SU-DHL-6 (cell line): ENCODE measurements at regions not wholly inside any gene's neighbourhood (a gene's known extent, or its start where the extent isn't known, plus 50 kb on each side); places are given as distances from the start of the nearest gene placed in this dataset.

Source experiments
- H2AFZ ChIP-seq: fragments of 200-600 bp; sonication (generic); 2 replicates; pipeline ENCODE4 v1.6.1; 2014; ENCODE audit warnings: low read depth, mild to moderate bottlenecking, moderate library complexity, mixed read lengths, antibody characterized with exemption, low read length; ENCODE audit not compliant: severe bottlenecking
- H3F3A ChIP-seq: fragments of 200-600 bp; shearing (Covaris generic); 2 replicates; pipeline ENCODE4 v1.6.0; 2016; ENCODE audit warnings: antibody characterized with exemption, mild to moderate bottlenecking; ENCODE audit not compliant: insufficient read depth
- H3K27ac ChIP-seq: fragments of 200-600 bp; sonication (generic); 2 replicates; pipeline ENCODE4 v1.5.1; 2016; ENCODE audit warnings: low read depth, mild to moderate bottlenecking, low read length, moderate library complexity, mixed read lengths
- H3K27me3 ChIP-seq: fragments of 200-600 bp; sonication (generic), shearing (Covaris generic); 2 replicates; pipeline ENCODE4 v1.6.0; 2014; ENCODE audit warnings: mild to moderate bottlenecking, low read length
- H3K36me3 ChIP-seq: fragments of 200-600 bp; sonication (generic); 2 replicates; pipeline ENCODE4 v1.6.1; 2014; ENCODE audit warnings: mild to moderate bottlenecking, low read length, mixed read lengths
- H3K4me2 ChIP-seq: fragments of 300-600, 200-600 bp; shearing (Covaris generic), sonication (generic); 2 replicates; pipeline ENCODE4 v1.6.0; 2014; ENCODE audit warnings: low read length, low read depth, mild to moderate bottlenecking; ENCODE audit not compliant: poor library complexity, severe bottlenecking
- H3K4me3 ChIP-seq: fragments of 200-600 bp; sonication (generic); 2 replicates; pipeline ENCODE4 v1.5.1; 2014; ENCODE audit warnings: antibody characterized with exemption, low read length, mild to moderate bottlenecking, mixed read lengths; ENCODE audit not compliant: insufficient read depth, poor library complexity, severe bottlenecking
- H3K79me2 ChIP-seq: fragments of 200-600 bp; sonication (generic); 2 replicates; pipeline ENCODE4 v1.6.1; 2014; ENCODE audit warnings: mild to moderate bottlenecking, low read length, moderate library complexity; ENCODE audit not compliant: insufficient read depth
- H3K9ac ChIP-seq: fragments of 200-600 bp; sonication (generic); 2 replicates; pipeline ENCODE4 v1.7.0; 2014; ENCODE audit warnings: mild to moderate bottlenecking, low read length
- H3K9me2 ChIP-seq: fragments of 200-600 bp; sonication (generic); replicated peaks from 2 replicates; pipeline ENCODE4 v1.6.1; 2014; ENCODE audit warnings: low read length; ENCODE audit not compliant: insufficient read depth
- H3K9me3 ChIP-seq: fragments of 200-600 bp; sonication (generic); 2 replicates; pipeline ENCODE4 v1.6.1; 2014; ENCODE audit warnings: low read length, mixed read lengths; ENCODE audit not compliant: insufficient read depth
- H4K20me1 ChIP-seq: fragments of 200-600 bp; sonication (generic); 2 replicates; pipeline ENCODE4 v1.6.1; 2014; ENCODE audit warnings: low read depth, mild to moderate bottlenecking, antibody characterized with exemption, low read length, moderate library complexity, mixed read lengths
- EZH2phosphoT487 ChIP-seq: fragments of 200-600 bp; sonication (generic), shearing (Covaris generic); conservative IDR thresholded peaks from 2 replicates; pipeline ENCODE4 v1.6.1; 2018; ENCODE audit warnings: mild to moderate bottlenecking, antibody characterized with exemption, low read length, moderate library complexity, mixed read lengths
- TF ChIP-seq, protein P1 (sequence below): fragments of 200-600 bp; sonication (generic); IDR thresholded peaks from one replicate; pipeline ENCODE4 v1.5.1; 2017; ENCODE audit warnings: antibody characterized with exemption, mild to moderate bottlenecking, low read length, moderate library complexity; ENCODE audit not compliant: insufficient read depth, poor library complexity, severe bottlenecking

DNA sequence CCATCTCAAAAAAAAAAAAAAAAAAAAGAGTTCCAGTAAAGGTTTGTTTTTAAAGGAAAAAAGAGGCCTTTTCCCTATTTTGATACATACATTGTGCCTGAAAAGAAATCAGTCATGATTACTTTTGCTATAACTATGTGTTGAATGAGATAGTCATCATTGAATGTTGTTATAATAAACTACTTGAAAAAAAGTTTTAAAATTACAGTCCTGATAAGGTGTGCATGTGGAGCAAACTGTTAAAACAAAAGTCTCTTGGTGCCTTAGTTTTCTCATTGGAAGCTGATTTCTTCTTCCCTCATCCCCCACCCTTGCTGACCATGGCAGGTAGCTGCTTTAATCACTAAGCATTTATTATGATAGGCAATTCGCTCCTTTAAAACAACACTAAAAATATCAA is 172.3 kb upstream of the TBCA start:
- no peaks in the 10 kb centered on the region for H3K27me3 ChIP-seq
- H3K36me3 ChIP-seq: no peaks in the 10 kb centered on the region
- no peak overlapping the region for H3K4me3 ChIP-seq
- H3K9me2 ChIP-seq: no peaks in the 10 kb centered on the region
- no peaks in the 10 kb centered on the region for H4K20me1 ChIP-seq
- no peak overlapping the region for H2AFZ ChIP-seq
- TF ChIP-seq EZH2phosphoT487: no peak
- TF ChIP-seq, protein P1, sequence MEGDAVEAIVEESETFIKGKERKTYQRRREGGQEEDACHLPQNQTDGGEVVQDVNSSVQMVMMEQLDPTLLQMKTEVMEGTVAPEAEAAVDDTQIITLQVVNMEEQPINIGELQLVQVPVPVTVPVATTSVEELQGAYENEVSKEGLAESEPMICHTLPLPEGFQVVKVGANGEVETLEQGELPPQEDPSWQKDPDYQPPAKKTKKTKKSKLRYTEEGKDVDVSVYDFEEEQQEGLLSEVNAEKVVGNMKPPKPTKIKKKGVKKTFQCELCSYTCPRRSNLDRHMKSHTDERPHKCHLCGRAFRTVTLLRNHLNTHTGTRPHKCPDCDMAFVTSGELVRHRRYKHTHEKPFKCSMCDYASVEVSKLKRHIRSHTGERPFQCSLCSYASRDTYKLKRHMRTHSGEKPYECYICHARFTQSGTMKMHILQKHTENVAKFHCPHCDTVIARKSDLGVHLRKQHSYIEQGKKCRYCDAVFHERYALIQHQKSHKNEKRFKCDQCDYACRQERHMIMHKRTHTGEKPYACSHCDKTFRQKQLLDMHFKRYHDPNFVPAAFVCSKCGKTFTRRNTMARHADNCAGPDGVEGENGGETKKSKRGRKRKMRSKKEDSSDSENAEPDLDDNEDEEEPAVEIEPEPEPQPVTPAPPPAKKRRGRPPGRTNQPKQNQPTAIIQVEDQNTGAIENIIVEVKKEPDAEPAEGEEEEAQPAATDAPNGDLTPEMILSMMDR: no peak
- H3K4me2 ChIP-seq: no peak overlapping the region
- H3F3A ChIP-seq: no peaks in the 10 kb centered on the region
- no peaks in the 10 kb centered on the region for H3K9me3 ChIP-seq
- no peaks in the 10 kb centered on the region for H3K79me2 ChIP-seq
- no peak overlapping the region for H3K9ac ChIP-seq
- no peak overlapping the region for H3K27ac ChIP-seq

DNA sequence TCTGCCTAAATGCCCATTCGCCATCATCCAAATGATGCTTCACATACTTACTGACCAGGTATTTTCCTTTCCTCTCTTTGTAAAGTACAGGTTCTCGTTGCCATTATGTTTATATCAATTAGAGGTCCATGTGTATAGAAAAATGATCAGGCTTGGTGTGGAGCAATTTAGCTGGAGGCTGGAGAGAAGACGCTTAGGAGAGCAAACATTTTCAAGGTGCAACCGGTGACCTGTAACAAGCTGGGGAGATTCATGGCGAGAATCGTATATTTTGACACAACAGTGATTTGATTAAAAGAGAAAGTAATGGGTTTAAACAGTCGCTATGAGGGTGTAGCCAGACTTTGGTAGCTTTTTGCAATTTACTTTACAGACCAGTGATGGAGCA is 170.9 kb upstream of the TBCA start:
- H3K9me2 ChIP-seq: no peaks in the 10 kb centered on the region

DNA sequence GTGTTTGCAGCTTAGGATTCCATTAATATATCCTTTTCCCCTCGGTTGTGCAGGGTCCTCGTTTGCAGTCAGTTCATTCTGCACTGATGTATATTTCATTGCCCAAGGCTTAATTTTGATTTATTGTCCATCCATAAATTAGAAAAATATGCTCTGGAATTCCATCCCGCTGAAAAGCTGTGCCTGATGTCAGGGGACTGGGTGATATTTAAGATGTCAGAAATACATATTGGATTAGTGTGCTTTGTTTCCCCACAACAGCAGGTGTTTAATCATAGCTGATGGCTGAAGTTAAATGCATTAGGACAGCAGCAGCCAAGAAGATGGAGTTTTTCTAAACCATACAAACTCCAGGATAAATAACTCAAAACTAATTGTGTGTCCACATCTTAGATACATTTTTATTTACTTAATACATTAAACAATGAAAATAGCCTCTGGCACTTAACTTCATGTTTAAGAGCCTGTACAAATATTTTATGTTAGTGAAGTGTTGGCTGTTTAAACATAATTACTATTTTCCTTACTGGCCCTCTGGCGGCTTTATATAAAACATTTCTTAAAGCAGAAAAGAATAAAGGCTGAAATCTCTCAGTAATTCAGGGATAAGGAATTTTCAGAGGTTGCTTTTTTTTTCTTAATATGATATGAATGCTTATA is 170.4 kb upstream of the TBCA start:
- no peaks in the 10 kb centered on the region for H4K20me1 ChIP-seq
- H3K79me2 ChIP-seq: no peaks in the 10 kb centered on the region
- H3K4me3 ChIP-seq: no peak overlapping the region
- TF ChIP-seq EZH2phosphoT487: no peak
- TF ChIP-seq, protein P1: no peak
- no peaks in the 10 kb centered on the region for H3F3A ChIP-seq
- no peak overlapping the region for H3K27ac ChIP-seq
- H3K9me2 ChIP-seq: no peaks in the 10 kb centered on the region
- H3K36me3 ChIP-seq: no peaks in the 10 kb centered on the region
- H2AFZ ChIP-seq: no peak overlapping the region
- H3K9me3 ChIP-seq: no peaks in the 10 kb centered on the region
- H3K4me2 ChIP-seq: no peak overlapping the region
- no peaks in the 10 kb centered on the region for H3K27me3 ChIP-seq
- no peak overlapping the region for H3K9ac ChIP-seq

More for the DNA sequence above, 170.9 kb upstream of the TBCA start:
- Histone ChIP-seq H3K36me3 (no peaks in the 10 kb centered on the region), H3F3A (no peaks in the 10 kb centered on the region), H3K9me3 (no peaks in the 10 kb centered on the region), H2AFZ (no peak overlapping the region), H3K79me2 (no peaks in the 10 kb centered on the region), H3K4me2 (no peak overlapping the region), H3K9ac (no peak overlapping the region), H3K27ac (no peak overlapping the region), H4K20me1 (no peaks in the 10 kb centered on the region), H3K27me3 (no peaks in the 10 kb centered on the region), H3K4me3 (no peak overlapping the region)
- TF ChIP-seq, protein P1: no peak
- TF ChIP-seq EZH2phosphoT487: no peak
